WERI-Rb-1 (cell line): ENCODE measurements at regions not wholly inside any gene's neighbourhood (a gene's known extent, or its start where the extent isn't known, plus 50 kb on each side); places are given as distances from the start of the nearest gene placed in this dataset.

Experiments used
- DNase-seq: peaks from one replicate; pipeline ENCODE4 v3.0.0-alpha.2; 2020
- H3K27ac ChIP-seq: fragments of 250-450 bp; sonication (Bioruptor Pico); 2 replicates; pipeline ENCODE4 v1.5.1; 2020; ENCODE audit warnings: mild to moderate bottlenecking, moderate library complexity
- H3K27me3 ChIP-seq: fragments of 250-450 bp; sonication (Bioruptor Pico); 2 replicates; pipeline ENCODE4 v1.5.1; 2021; ENCODE audit warnings: mild to moderate bottlenecking, low read depth, moderate library complexity; ENCODE audit not compliant: insufficient read depth, severe bottlenecking
- H3K36me3 ChIP-seq: fragments of 250-450 bp; sonication (Bioruptor Pico); 2 replicates; pipeline ENCODE4 v1.5.1; 2020; ENCODE audit warnings: mild to moderate bottlenecking, moderate library complexity
- H3K4me3 ChIP-seq: 2 replicates; pipeline ENCODE4 v1.5.1; 2011; ENCODE audit warnings: low read depth, mild to moderate bottlenecking, control low read depth, low read length
- H3K9me3 ChIP-seq: fragments of 250-450 bp; sonication (Bioruptor Pico); 2 replicates; pipeline ENCODE4 v1.5.1; 2021; ENCODE audit warnings: mild to moderate bottlenecking, moderate library complexity; ENCODE audit not compliant: severe bottlenecking
- TF ChIP-seq, protein P1 (sequence below): IDR thresholded peaks from 2 replicates; pipeline ENCODE4 v1.5.1; 2011; ENCODE audit warnings: low read depth, mild to moderate bottlenecking, control low read depth, inconsistent platforms, low read length

GRCh38 chr4:4613641-4614286, 71.9 kb upstream of the STX18 start:
- H3K27me3 ChIP-seq, result no peaks in the 10 kb centered on the region
- TF ChIP-seq, protein P1, sequence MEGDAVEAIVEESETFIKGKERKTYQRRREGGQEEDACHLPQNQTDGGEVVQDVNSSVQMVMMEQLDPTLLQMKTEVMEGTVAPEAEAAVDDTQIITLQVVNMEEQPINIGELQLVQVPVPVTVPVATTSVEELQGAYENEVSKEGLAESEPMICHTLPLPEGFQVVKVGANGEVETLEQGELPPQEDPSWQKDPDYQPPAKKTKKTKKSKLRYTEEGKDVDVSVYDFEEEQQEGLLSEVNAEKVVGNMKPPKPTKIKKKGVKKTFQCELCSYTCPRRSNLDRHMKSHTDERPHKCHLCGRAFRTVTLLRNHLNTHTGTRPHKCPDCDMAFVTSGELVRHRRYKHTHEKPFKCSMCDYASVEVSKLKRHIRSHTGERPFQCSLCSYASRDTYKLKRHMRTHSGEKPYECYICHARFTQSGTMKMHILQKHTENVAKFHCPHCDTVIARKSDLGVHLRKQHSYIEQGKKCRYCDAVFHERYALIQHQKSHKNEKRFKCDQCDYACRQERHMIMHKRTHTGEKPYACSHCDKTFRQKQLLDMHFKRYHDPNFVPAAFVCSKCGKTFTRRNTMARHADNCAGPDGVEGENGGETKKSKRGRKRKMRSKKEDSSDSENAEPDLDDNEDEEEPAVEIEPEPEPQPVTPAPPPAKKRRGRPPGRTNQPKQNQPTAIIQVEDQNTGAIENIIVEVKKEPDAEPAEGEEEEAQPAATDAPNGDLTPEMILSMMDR, result no peak
- H3K36me3 ChIP-seq, result no peaks in the 10 kb centered on the region
- peaks cover 4% of the 10 kb centered on the region for H3K9me3 ChIP-seq
- H3K27ac ChIP-seq, result no peak overlapping the region
- DNase-seq, result no peak
- no peak overlapping the region for H3K4me3 ChIP-seq

- Histone ChIP-seq H3K27me3 (no peaks in the 10 kb centered on the region), H3K36me3 (no peaks in the 10 kb centered on the region), H3K27ac (peak overlapping the region; percentile 37), H3K9me3 (peaks cover 4% of the 10 kb centered on the region), H3K4me3 (no peak overlapping the region)
- DNase-seq, result no peak
- TF ChIP-seq, protein P1, result no peak
These were observed 71.2 kb upstream of the STX18 start for GRCh38 chr4:4613126-4613465.

- TF ChIP-seq, protein P1, result no peak
- no peaks in the 10 kb centered on the region for H3K36me3 ChIP-seq
- peaks cover 4% of the 10 kb centered on the region for H3K9me3 ChIP-seq
- H3K27ac ChIP-seq, result peak overlapping the region; percentile 13; the same call in 1 of the 2 replicates
- DNase-seq, result peak; percentile 35
- H3K4me3 ChIP-seq, result no peak overlapping the region
- no peaks in the 10 kb centered on the region for H3K27me3 ChIP-seq
These were observed 68.8 kb upstream of the STX18 start for GRCh38 chr4:4610672-4611071.

DNA sequence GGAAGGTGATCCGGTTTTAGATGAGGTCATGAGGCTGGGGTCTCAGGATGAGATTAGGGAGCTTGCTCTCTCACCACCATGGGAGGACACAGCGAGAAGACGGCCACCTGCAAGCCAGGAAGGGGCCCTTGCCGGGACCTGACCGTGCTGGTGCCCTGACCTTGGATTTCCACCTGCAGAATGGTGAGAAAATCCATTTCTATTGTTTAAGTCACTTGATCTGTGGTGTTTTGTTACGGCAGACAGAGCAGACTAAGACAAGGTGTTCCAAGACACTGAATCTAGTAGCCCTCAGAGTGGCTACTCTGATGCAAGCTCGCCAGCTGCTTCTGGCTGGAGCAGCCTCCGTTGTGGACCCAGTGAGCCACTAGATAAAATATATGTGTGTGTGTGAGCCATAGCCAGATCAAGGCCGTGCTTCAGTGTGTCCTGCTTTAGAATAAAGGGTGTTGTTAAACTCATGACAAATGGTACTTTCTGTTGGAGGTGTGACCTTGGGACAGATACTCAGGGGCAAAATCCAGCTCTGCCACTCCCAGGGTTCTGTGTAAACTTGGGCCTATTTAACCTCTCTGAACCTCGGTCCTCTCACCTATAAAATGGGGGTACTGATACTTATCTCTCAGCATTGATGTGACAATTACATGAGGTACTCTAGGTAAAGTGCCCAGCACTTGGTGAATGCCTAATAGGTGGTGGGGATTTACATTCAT, 67.9 kb upstream of the STX18 start:
- no peak overlapping the region for H3K4me3 ChIP-seq
- no peak for DNase-seq
- no peaks in the 10 kb centered on the region for H3K36me3 ChIP-seq
- TF ChIP-seq, protein P1, result no peak
- peaks cover 4% of the 10 kb centered on the region for H3K9me3 ChIP-seq
- no peak overlapping the region for H3K27ac ChIP-seq
- no peaks in the 10 kb centered on the region for H3K27me3 ChIP-seq

DNA sequence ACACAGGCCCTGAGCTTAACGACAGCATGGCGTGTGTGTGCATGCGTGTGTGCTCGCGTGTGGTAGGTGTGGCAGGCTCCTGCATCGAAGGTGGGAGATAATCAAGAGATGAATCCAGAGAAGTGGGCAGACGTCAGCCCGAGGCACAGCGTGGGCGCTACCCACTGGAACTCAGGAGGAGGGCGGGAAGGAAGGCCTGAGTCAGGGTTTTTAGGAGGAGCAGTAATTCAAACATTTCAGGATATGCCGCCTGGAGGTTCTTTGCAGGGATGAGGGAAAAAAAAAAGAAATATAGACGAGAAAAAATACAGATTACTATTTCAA, 66.3 kb upstream of the STX18 start:
- no peak for DNase-seq
- TF ChIP-seq, protein P1, result no peak
- H3K27ac ChIP-seq, result no peak overlapping the region
- H3K36me3 ChIP-seq, result no peaks in the 10 kb centered on the region
- H3K9me3 ChIP-seq, result peaks cover 4% of the 10 kb centered on the region
- H3K27me3 ChIP-seq, result no peaks in the 10 kb centered on the region
- H3K4me3 ChIP-seq, result no peak overlapping the region
